Activated CD4-positive, CD25-positive, alpha-beta regulatory T cell (primary cell): ENCODE measurements at regions not wholly inside any gene's neighbourhood (a gene's known extent, or its start where the extent isn't known, plus 50 kb on each side); places are given as distances from the start of the nearest gene placed in this dataset.

Experiments
- DNase-seq, 4 experiments: peaks; one replicate each; lab custom pipeline; 2025; lab: John Stamatoyannopoulos, UW

- no peak for DNase-seq
These were observed 226.4 kb upstream of the HABP2 start for GRCh38 chr10:113326160-113327111.

GRCh38 chr10:113329121-113329596 is 223.7 kb upstream of the HABP2 start:
- DNase-seq = no peak

DNA sequence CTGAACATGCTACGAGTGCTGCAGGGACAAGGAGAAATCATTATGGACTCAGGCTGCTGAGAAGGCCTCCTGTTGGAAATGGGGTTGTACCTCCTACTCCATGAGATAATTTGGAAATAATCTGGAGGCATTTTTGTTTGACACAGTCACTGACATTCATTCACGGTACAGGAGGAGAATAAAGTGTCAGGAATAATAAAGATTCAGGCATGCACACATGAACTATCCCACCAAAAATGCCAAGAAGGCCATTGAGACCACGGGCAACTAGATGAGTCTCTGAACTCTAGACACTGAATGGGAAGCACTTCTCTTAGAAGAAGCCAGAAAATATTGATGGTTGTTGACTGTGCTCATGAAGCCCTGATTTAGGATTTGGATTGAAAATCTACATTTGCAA is 220.9 kb upstream of the HABP2 start:
- DNase-seq = no peak

DNA sequence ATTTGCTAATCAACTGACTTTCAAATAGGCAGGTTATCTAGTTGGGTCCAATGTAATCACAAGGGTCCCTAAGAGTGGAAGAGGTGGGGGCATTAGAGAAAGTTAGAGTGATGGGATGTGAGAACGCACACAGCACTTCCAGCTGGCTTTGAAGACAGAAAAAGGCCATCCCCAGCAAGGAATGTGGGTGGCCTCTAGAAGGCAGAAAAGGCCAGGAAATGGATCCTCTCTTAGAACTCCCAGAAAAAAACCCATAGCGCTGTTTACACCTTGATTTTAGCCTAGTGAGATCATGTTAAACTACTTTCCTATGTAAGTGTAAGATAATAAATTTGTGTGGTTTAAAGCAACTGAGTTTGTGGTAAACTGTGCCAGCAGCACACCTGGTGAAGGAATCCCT is 219.5 kb upstream of the HABP2 start:
- no peak for DNase-seq

- no peak for DNase-seq
These were observed 217.3 kb upstream of the HABP2 start for GRCh38 chr10:113335592-113335991.

GRCh38 chr10:113336549-113337130 is 216.2 kb upstream of the HABP2 start:
- DNase-seq = no peak

- DNase-seq = no peak
These were observed 215.7 kb upstream of the HABP2 start for GRCh38 chr10:113337142-113337541.

DNA sequence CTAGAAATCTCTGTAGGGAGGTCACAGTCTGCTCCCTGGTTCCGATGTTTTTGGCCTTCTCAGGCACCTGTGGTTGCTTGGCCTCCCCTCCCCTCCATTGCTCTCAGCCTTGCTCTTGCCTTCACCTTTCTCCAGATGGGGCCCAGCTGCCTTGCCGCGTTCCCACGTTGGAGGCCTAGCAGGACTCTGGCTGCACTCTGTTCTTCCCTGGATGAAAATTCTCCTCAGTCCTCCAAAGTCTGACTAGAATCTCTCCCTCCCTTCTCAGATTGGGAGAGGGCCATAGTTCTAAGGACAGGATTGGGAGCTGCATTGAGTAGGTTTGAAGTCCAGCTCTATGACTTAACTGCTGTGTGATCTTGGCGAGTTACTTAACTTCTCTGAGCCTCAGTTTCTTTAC is 213.7 kb upstream of the HABP2 start:
- no peak for DNase-seq

GRCh38 chr10:113340282-113340681 is 212.6 kb upstream of the HABP2 start:
- no peak for DNase-seq

DNA sequence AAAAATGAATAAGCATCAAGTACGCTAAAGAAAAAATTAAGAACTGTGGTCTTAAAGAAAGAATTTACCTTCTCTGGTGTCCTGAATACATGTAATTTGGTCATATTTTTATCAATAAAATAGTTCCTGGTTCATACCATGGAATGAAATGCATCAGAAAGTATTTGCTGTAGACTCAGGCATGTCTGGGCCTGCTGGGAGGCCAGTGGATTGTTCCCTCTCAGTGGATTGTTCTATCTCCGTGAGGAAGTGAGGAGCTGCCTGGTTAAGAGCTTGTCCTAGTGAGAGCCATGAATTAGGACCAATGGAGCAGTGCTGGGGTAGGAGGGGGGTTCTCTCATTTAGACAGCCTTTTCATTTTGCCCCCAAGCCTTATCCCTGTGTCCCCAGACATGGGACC is 211.7 kb upstream of the HABP2 start:
- DNase-seq = no peak

GRCh38 chr10:113345826-113346624 is 206.8 kb upstream of the HABP2 start:
- DNase-seq = no peak

GRCh38 chr10:113347508-113347907 is 205.3 kb upstream of the HABP2 start:
- DNase-seq = no peak

DNA sequence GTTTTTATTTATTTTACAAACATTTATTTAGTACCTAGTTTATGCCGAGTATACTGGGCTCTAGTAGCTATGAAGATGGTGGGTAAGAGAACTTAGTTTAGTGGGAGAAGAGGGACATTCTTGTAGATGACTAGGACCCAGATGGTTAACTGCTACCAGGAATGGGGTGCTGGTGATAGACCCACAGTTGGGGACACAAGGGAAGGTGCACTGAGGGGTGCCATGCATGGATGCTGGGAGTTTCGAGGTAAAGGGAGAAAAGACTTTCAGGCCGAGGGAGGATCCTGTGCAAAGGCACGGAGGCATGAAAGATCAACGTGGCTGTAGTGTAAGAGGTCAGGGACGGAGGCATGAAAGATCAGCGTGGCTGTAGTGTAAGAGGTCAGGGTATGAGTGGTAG is 204.2 kb upstream of the HABP2 start:
- no peak for DNase-seq

- DNase-seq = no peak
These were observed 202.4 kb upstream of the HABP2 start for GRCh38 chr10:113350311-113351040.

- DNase-seq = no peak
These were observed 198.1 kb upstream of the HABP2 start for GRCh38 chr10:113354711-113355110.

DNA sequence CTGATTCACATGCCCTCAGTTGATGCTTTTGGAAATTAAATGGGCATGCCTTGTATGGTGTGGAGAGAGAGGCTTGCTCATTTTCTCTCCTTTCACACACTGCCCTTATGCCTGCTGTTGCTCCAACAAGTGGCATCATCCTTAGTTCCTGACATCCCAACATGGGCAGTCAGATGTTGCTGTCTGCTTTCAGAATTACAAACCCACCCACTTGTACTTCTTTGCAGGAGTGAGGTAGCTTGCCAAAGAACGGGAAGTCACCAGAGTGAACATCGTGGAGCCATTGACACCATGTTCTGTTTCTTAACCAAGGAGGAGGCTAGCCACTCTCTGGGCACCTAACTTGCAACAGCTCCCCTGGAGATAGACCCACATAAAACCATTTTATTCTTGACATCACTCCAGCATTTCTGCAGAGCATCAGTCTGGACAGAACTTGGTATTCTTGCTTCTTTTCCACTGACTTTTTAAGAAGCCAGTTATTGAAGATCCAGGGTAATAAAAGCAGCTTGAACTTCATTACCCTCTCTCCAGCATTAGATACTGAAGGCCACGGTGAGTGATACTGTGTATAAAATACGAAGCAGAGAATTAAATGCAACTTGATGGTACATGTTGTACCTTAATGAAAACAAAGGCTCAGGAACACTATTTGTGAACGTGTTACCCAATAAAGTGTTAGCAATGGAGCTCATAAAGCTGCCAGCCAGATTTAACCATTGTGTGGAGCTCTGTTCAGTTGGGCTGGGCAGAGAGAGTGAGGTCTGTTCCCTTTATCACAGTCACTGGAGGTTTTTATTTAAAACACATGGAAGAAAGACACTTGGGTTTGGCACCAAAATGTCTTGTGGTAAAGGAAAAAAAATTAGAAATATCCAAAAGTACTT is 195.8 kb upstream of the HABP2 start:
- DNase-seq = no peak

DNA sequence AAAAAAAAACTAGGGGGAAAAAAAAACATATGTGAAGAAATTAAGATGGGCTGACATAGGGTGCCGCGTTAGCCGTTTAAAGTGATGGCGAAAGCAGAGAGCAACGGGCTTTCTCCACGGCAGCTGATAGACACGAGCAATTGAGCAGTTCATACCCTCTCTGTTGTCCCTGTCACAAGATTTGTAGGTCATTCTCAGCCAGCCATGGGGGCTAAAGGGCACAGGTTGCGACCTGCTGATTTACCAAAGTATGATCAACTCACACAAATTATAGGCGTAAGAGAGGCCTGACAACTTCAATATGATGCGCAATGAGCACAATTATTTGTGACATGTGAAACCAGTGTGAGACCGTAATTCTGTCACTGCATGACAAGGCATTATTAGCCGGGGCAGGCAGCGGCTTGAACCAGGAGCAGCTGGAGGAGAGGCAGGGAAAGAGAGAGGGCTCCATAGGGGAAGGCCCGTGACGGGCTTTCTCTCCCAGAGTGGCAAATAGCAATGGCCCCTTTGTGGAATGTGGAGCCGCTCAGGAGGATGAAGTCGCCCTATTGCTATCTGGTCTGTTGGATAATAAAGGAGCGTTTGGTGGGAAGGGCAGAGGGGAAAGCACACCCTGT is 195.1 kb upstream of the HABP2 start:
- DNase-seq = no peak

DNA sequence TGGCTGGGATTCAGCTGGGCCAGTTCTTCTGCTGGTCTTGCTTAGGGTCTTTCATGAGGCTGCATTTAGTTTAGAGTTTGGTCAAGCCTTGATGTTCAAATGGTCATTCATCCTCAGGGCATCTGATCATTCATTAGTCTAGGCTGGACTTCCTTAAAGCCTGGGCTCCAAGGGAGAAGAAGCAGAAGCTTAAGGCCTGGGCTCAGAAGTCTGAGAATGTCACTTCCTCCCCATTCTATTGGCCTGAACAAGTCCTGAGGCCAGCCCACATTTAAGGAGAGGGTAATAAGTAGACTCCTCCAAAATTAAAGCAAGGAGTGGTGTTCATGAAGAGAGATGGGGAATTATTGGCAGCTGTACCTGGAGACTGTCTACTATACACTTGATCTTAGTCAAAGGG is 193.2 kb upstream of the HABP2 start:
- DNase-seq = no peak

- DNase-seq = no peak
These were observed 192.0 kb upstream of the HABP2 start for GRCh38 chr10:113360870-113361269.

DNA sequence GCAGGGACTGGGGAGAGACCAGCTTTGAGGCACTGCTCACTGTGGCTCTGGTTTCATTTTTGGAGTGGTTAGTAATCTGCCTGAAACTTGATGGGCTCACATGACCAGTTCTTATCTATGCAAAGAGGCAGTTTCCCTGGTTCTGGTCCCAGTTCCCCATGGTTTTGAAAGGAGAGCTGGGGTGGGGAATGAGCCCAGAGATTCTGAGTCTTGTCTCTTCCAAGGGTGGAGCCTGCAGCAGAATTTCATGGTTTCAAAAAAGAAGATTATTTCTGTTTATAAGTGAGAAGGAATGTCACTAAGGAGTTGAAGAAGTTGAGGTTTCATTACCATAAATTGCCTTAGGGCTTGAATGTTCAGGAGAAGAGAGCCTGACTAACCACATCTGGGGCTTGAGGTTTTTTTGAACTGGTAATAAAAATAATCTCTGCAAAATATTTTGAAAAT is 190.2 kb upstream of the HABP2 start:
- no peak for DNase-seq
